ENCODE measurements at regions not wholly inside any gene's neighbourhood (a gene's known extent, or its start where the extent isn't known, plus 50 kb on each side); places are given as distances from the start of the nearest gene placed in this dataset.

- H3K23me2 ChIP-seq (ENCODE audit: insufficient read length, low read depth, low read length, poor library complexity, severe bottlenecking), result no peaks in the 10 kb centered on the region
- no peak overlapping the region for H4K91ac ChIP-seq (ENCODE audit: insufficient read length, low read depth, low read length)
- H3K4me1 ChIP-seq (ENCODE audit: insufficient read depth, low read length), result no peaks in the 10 kb centered on the region
- H3K56ac ChIP-seq (ENCODE audit: insufficient read length, low read depth, low read length), result no peak overlapping the region
- H3K27me3 Mint-ChIP-seq (ENCODE audit: low read depth), result no peaks in the 10 kb centered on the region; the same call in 1 of the 2 replicates
- H3K18ac ChIP-seq (ENCODE audit: insufficient read length, low read depth, low read length), result no peak overlapping the region
- no peak overlapping the region for H3K9ac ChIP-seq (ENCODE audit: extremely low read depth, insufficient read length, low read length)
- H3K23ac ChIP-seq (ENCODE audit: insufficient read length, low read depth, low read length), result no peak overlapping the region
- H2BK20ac ChIP-seq (ENCODE audit: low read depth, low read length, poor library complexity, severe bottlenecking), result no peak overlapping the region
- H2AFZ ChIP-seq (ENCODE audit: low read length), result no peak overlapping the region
- H2BK15ac ChIP-seq (ENCODE audit: low read depth, low read length), result no peak overlapping the region
- no peaks in the 10 kb centered on the region for H3K79me2 ChIP-seq (ENCODE audit: insufficient read depth, low read length)
- no peaks in the 10 kb centered on the region for H3K9me3 ChIP-seq (ENCODE audit: control insufficient read depth, low read depth, low read length)
- H4K8ac ChIP-seq (replicated peaks; ENCODE audit: insufficient read length, low read depth, low read length), result no peak overlapping the region
- TF ChIP-seq, protein P1, sequence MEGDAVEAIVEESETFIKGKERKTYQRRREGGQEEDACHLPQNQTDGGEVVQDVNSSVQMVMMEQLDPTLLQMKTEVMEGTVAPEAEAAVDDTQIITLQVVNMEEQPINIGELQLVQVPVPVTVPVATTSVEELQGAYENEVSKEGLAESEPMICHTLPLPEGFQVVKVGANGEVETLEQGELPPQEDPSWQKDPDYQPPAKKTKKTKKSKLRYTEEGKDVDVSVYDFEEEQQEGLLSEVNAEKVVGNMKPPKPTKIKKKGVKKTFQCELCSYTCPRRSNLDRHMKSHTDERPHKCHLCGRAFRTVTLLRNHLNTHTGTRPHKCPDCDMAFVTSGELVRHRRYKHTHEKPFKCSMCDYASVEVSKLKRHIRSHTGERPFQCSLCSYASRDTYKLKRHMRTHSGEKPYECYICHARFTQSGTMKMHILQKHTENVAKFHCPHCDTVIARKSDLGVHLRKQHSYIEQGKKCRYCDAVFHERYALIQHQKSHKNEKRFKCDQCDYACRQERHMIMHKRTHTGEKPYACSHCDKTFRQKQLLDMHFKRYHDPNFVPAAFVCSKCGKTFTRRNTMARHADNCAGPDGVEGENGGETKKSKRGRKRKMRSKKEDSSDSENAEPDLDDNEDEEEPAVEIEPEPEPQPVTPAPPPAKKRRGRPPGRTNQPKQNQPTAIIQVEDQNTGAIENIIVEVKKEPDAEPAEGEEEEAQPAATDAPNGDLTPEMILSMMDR (conservative IDR thresholded peaks at IDR 0.05), result no peak
- no peak overlapping the region for H3K27ac ChIP-seq (ENCODE audit: insufficient read length, low read depth, low read length)
- no peak overlapping the region for H3K27ac Mint-ChIP-seq
- no peak overlapping the region for H4K5ac ChIP-seq (ENCODE audit: insufficient read length, low read depth, low read length)
- no peaks in the 10 kb centered on the region for H3K36me3 Mint-ChIP-seq (ENCODE audit: insufficient read depth in 1 of 3, low read depth in 3 of 3)
- H2BK120ac ChIP-seq (ENCODE audit: low read depth, low read length, poor library complexity, severe bottlenecking), result no peak overlapping the region
- no peaks in the 10 kb centered on the region for H4K20me1 ChIP-seq (ENCODE audit: control insufficient read depth, insufficient read depth, insufficient read length)
- no peak overlapping the region for H2AK5ac ChIP-seq (ENCODE audit: insufficient read length, low read length)
- H3K14ac ChIP-seq (ENCODE audit: insufficient read depth, low read length), result no peak overlapping the region
- no peaks in the 10 kb centered on the region for H3K9me3 Mint-ChIP-seq
- no peaks in the 10 kb centered on the region for H3K4me1 Mint-ChIP-seq
- no peak overlapping the region for H2BK12ac ChIP-seq (ENCODE audit: insufficient read length, low read depth, low read length)
- no peak overlapping the region for H3K4me2 ChIP-seq (ENCODE audit: insufficient read depth, insufficient read length, low read length)
- DNase-seq, result no peak
- no peak overlapping the region for H3T11ph ChIP-seq (ENCODE audit: low read length)
- H3K4ac ChIP-seq (ENCODE audit: low read depth, low read length), result no peak overlapping the region
- H3K4me3 Mint-ChIP-seq, result no peak overlapping the region
- H3K79me1 ChIP-seq (ENCODE audit: insufficient read depth, low read depth, low read length, poor library complexity, severe bottlenecking), result no peaks in the 10 kb centered on the region
- no peak overlapping the region for H2BK5ac ChIP-seq (ENCODE audit: insufficient read length, low read length)
- H3K27me3 ChIP-seq (ENCODE audit: insufficient read depth, low read length), result no peaks in the 10 kb centered on the region
- WGBS (ENCODE audit: extremely low coverage, insufficient read length, low lambda C conversion rate), result no CpG with 5 or more reads among the region's 1 CpG
Observed at GRCh38 chr12:89845767-89846166, 137.1 kb upstream of the ATP2B1 start.

All from H9 (cell line).